Stomach (tissue), 4 donors: ENCODE measurements at regions not wholly inside any gene's neighbourhood (a gene's known extent, or its start where the extent isn't known, plus 50 kb on each side); places are given as distances from the start of the nearest gene placed in this dataset.
"Not testable (repeated sequence)": the region's sequence is repeated elsewhere in the genome, so short reads cannot be mapped to it uniquely, and the experiment has no call there.

Experiments used
- EP300 ChIP-seq: sonication (generic); formaldehyde crosslinking; IDR thresholded peaks from one replicate; pipeline ENCODE4 v1.6.1; 2017; ENCODE audit warnings: antibody characterized with exemption
- POLR2A ChIP-seq, 4 donors: fragments of 450-650 bp; IDR thresholded peaks; one replicate each; pipeline ENCODE4 v1.6.1; 2016; ENCODE audit warnings: antibody characterized with exemption in 4 of 4, control low read depth in 2 of 4, mild to moderate bottlenecking in 1 of 4, moderate library complexity in 1 of 4
- POLR2AphosphoS5 ChIP-seq, 3 donors: sonication (generic); formaldehyde crosslinking; IDR thresholded peaks; one replicate each; pipeline ENCODE4 v1.6.1; 2016; ENCODE audit warnings: antibody characterized with exemption in 3 of 3
- TF ChIP-seq, protein P1 (sequence below), 7 experiments: fragments of 450-650 bp in 4 of 7; fragments of 200-600 bp in 3 of 7; sonication (generic) in 3 of 7; IDR thresholded peaks; one replicate each; pipeline ENCODE4 v1.5.1; 2016 to 2019; ENCODE audit warnings: antibody characterized with exemption in 7 of 7, control low read depth in 2 of 7, mild to moderate bottlenecking in 1 of 7

DNA sequence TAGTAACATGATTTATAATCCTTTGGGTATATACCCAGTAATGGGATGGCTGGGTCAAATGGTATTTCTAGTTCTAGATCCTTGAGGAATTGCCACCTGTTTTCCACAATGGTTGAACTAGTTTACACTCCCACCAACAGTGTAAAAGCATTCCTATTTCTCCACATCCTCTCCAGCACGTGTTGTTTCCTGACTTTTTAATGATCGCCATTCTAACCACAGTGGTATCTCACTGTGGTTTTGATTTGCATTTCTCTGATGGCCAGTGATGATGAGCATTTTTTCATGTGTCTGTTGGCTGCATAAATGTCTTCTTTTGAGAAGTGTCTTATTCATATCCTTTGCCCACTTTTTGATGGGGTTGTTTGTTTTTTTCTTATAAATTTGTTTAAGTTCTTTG lies 152.6 kb upstream of the PFN2 start:
- TF ChIP-seq, protein P1, sequence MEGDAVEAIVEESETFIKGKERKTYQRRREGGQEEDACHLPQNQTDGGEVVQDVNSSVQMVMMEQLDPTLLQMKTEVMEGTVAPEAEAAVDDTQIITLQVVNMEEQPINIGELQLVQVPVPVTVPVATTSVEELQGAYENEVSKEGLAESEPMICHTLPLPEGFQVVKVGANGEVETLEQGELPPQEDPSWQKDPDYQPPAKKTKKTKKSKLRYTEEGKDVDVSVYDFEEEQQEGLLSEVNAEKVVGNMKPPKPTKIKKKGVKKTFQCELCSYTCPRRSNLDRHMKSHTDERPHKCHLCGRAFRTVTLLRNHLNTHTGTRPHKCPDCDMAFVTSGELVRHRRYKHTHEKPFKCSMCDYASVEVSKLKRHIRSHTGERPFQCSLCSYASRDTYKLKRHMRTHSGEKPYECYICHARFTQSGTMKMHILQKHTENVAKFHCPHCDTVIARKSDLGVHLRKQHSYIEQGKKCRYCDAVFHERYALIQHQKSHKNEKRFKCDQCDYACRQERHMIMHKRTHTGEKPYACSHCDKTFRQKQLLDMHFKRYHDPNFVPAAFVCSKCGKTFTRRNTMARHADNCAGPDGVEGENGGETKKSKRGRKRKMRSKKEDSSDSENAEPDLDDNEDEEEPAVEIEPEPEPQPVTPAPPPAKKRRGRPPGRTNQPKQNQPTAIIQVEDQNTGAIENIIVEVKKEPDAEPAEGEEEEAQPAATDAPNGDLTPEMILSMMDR (IDR thresholded peaks at IDR 0.05): not testable (repeated sequence)
- TF ChIP-seq POLR2AphosphoS5 (IDR thresholded peaks at IDR 0.05); EP300; POLR2A (IDR thresholded peaks at IDR 0.05): not testable (repeated sequence)
